Adipocyte (in vitro differentiated cells): ENCODE measurements at regions not wholly inside any gene's neighbourhood (a gene's known extent, or its start where the extent isn't known, plus 50 kb on each side); places are given as distances from the start of the nearest gene placed in this dataset.

ENCODE experiments used
- DNase-seq: peaks from one replicate; pipeline ENCODE4 v3.0.0-alpha.2; 2015; ENCODE audit warnings: low read depth
- H3K27me3 ChIP-seq: replicated peaks from 2 replicates; pipeline ENCODE4 v1.7.0; 2013; ENCODE audit warnings: mild to moderate bottlenecking, low read length, moderate library complexity; ENCODE audit not compliant: control insufficient read depth, insufficient read depth
- H3K36me3 ChIP-seq: 2 replicates; pipeline ENCODE4 v1.7.0; 2013; ENCODE audit warnings: low read length, mild to moderate bottlenecking, moderate library complexity; ENCODE audit not compliant: control insufficient read depth, insufficient read depth, severe bottlenecking
- H3K4me1 ChIP-seq: 2 replicates; pipeline ENCODE4 v1.7.0; 2013; ENCODE audit warnings: mild to moderate bottlenecking, low read length, moderate library complexity; ENCODE audit not compliant: control insufficient read depth, insufficient read depth
- H3K4me3 ChIP-seq: 2 replicates; pipeline ENCODE4 v1.7.0; 2013; ENCODE audit warnings: mild to moderate bottlenecking, low read length, moderate library complexity
- H3K9ac ChIP-seq: 2 replicates; pipeline ENCODE4 v1.7.0; 2013; ENCODE audit warnings: mild to moderate bottlenecking, low read length, moderate library complexity
- H3K9me3 ChIP-seq: 2 replicates; pipeline ENCODE4 v1.7.0; 2013; ENCODE audit warnings: mild to moderate bottlenecking, low read length, moderate library complexity; ENCODE audit not compliant: control insufficient read depth

DNA sequence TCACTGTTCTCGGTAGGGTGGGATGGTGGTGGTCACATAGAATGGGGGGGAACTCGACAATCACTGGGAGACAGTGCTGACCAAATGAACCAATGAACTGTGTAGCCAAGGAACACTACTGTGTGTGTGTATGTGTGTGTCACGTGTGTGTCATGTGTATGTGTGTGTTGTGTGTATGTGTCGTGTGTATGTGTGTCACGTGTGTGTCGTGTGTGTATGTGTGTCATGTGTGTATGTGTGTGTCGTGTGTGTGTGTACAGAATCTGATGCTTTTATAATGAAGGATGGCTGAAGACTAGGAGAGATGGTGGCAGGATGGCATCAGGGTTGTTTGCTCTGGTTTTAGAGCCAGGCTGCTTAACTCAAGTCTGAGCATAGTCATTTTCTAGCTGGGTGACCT is 99.1 kb upstream of the DUSP22 start:
- Histone ChIP-seq H3K27me3 (peaks cover 5% of the 10 kb centered on the region), H3K9ac (no peak overlapping the region), H3K36me3 (no peaks in the 10 kb centered on the region), H3K9me3 (no peaks in the 10 kb centered on the region), H3K4me3 (no peak overlapping the region), H3K4me1 (peaks cover 21% of the 10 kb centered on the region)
- DNase-seq = no peak

DNA sequence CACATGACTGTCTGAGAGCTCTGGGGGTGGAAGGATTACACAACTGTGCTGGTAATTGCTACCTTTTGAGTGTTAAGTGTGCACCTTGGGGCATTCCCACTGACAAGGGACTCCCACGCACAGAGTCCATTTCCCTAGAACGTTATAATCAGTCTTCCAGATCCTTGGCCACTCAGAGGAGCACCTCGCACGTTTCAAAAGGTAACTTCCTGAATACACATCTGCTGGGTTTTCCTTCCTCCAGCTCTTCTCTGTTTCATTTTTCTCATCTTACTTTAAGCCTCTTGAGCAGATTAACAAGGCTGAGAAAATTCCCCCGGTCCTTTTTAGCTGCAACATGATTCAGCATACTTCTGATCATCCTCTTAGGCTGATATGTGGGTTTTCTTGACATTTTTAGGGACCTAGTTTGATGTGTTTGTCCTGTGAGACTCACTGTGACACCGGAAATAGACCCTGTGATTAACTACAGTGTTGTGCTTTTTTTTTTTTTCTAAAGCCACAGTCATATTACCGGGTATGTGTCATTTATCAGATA is 98.4 kb upstream of the DUSP22 start:
- Histone ChIP-seq H3K4me3 (no peak overlapping the region), H3K4me1 (peaks cover 21% of the 10 kb centered on the region), H3K27me3 (peaks cover 5% of the 10 kb centered on the region), H3K36me3 (no peaks in the 10 kb centered on the region), H3K9me3 (no peaks in the 10 kb centered on the region), H3K9ac (no peak overlapping the region)
- DNase-seq = no peak

DNA sequence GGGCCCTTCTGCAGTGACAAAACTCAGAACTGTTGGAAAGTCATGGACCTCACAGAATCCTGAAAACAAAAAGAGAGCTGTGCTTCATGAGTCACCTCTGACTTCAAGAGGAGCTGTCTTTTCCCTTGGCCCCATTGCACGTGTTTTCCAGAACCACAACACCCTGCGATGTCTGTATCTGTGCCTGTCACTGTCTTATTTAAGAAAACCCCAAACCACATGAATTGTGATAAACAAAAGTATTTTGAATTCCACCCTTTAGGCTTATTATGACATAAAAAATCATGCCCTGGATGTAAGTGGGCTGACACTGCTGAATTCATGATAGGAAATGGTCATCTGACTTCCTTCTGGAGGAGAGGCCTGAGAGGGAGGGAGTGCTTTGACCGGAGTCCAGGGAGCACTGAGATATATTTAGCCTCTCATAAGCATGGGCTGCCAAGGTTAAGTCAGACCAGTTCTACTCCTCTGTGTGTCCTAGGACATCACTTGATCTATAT is 96.4 kb upstream of the DUSP22 start:
- Histone ChIP-seq H3K9ac (no peak overlapping the region), H3K4me3 (no peak overlapping the region), H3K36me3 (no peaks in the 10 kb centered on the region), H3K9me3 (no peaks in the 10 kb centered on the region), H3K27me3 (no peaks in the 10 kb centered on the region), H3K4me1 (peaks cover 14% of the 10 kb centered on the region)
- DNase-seq = no peak

DNA sequence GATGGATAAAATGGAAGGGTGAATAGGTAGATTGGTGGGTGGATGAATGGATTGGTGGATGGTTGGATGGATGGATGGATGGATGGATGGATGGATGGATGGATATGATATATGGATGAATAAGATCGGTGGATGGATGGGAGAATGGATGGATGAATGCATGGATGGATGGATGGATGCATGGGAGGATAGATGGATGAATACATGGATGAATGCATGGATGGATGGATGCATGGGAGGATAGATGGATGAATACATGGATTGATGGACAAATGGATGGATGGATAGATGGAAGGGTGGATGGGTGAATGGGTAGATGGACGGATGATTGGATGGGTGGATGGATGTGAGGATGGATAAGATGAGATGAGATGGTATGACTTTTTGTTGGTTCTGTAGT is 95.7 kb upstream of the DUSP22 start:
- no peaks in the 10 kb centered on the region for H3K36me3 ChIP-seq
- no peak for DNase-seq
- H3K9me3 ChIP-seq = no peaks in the 10 kb centered on the region
- H3K9ac ChIP-seq = no peak overlapping the region
- H3K27me3 ChIP-seq = no peaks in the 10 kb centered on the region
- no peak overlapping the region for H3K4me3 ChIP-seq
- H3K4me1 ChIP-seq = peaks cover 14% of the 10 kb centered on the region

DNA sequence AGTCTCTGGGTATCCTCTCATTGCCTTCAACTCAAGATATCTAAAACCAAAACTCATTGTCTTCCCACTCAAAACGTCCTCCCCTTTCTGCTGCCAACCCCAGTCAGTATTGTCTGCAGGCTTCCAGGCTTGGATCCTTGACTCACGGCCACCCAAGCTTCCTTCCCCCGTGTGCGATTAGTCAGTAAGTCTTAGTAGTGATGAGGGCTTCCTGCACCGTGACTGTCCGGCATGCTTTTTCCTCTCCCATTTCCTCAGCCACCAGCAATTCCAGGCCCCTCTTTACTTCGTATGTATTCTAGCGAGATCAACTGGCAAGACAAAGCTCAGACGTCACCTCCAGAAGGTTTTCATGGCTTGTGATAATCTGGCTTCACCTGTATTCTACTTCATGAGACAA is 88.6 kb upstream of the DUSP22 start:
- DNase-seq = no peak
- Histone ChIP-seq H3K36me3 (no peaks in the 10 kb centered on the region), H3K4me1 (no peaks in the 10 kb centered on the region), H3K4me3 (no peak overlapping the region), H3K9ac (no peak overlapping the region), H3K9me3 (peaks cover 3% of the 10 kb centered on the region), H3K27me3 (peaks cover 32% of the 10 kb centered on the region)

DNA sequence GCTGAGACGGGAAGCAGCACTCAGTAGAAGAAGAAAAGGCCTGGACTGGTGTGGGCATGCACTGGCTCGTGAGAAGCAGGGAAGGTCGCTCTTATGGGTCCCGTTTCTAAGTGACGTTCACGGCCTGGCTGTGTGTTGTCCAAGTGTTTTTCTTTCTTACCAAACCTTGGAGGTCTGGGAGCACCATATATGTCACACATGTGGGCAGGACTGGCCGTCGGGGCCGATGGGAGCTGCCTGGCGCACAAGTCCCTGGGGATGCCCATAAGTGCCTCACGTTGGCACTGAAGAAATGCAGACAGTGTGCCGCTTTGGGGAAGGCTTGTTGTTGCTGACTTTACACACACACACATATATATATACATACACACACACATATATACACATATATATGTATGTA is 86.0 kb upstream of the DUSP22 start:
- Histone ChIP-seq H3K4me3 (no peak overlapping the region), H3K9ac (no peak overlapping the region), H3K36me3 (no peaks in the 10 kb centered on the region), H3K27me3 (peaks cover 57% of the 10 kb centered on the region), H3K4me1 (no peaks in the 10 kb centered on the region), H3K9me3 (peaks cover 3% of the 10 kb centered on the region)
- DNase-seq = no peak

DNA sequence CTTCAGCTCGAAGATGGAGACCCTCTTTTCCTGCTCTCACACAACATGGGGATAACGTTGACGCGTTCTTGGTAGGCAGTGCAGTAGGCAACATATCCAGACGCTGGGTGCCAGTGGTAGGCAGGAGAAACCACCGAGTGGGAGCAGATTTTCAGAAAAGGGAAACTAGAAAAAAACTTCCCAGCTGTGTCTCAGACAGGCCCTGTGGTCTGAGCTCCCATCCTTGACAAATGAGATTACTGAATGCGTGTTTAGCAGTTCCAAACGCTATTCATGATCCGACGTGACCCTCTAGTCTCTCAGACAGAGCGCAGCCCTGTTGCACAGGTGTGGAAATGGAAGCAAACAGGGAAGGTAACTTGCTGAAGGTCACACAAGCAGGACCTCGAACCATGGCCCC is 83.9 kb upstream of the DUSP22 start:
- Histone ChIP-seq H3K27me3 (peaks cover 69% of the 10 kb centered on the region), H3K9ac (no peak overlapping the region), H3K9me3 (no peaks in the 10 kb centered on the region)

DNA sequence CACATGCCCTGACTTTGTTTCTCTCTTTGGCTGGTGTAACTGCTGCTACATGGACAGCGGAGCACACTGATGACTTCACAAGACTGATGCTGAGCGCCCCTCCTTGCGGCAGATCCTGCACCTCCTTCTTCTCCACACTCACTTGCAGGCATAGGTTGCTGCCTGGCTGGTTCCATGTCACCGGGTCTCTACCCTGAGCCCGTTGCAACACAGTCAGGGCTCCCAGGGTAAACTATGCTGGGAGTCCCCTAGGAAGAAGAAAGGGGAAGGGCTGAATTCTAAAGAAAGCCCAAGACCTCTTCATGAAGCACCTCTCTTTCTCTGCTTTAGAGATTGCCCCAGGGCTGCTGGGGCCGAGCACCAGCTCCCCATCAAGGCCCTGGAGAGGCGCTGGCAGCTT is 83.3 kb upstream of the DUSP22 start:
- Histone ChIP-seq H3K4me1 (no peaks in the 10 kb centered on the region), H3K4me3 (no peak overlapping the region), H3K9ac (no peak overlapping the region), H3K36me3 (no peaks in the 10 kb centered on the region), H3K9me3 (no peaks in the 10 kb centered on the region), H3K27me3 (peaks cover 67% of the 10 kb centered on the region)
- no peak for DNase-seq

More for the DNA sequence above, 83.9 kb upstream of the DUSP22 start:
- no peak overlapping the region for H3K4me3 ChIP-seq
- H3K36me3 ChIP-seq = no peaks in the 10 kb centered on the region
- no peaks in the 10 kb centered on the region for H3K4me1 ChIP-seq
- no peak for DNase-seq

DNA sequence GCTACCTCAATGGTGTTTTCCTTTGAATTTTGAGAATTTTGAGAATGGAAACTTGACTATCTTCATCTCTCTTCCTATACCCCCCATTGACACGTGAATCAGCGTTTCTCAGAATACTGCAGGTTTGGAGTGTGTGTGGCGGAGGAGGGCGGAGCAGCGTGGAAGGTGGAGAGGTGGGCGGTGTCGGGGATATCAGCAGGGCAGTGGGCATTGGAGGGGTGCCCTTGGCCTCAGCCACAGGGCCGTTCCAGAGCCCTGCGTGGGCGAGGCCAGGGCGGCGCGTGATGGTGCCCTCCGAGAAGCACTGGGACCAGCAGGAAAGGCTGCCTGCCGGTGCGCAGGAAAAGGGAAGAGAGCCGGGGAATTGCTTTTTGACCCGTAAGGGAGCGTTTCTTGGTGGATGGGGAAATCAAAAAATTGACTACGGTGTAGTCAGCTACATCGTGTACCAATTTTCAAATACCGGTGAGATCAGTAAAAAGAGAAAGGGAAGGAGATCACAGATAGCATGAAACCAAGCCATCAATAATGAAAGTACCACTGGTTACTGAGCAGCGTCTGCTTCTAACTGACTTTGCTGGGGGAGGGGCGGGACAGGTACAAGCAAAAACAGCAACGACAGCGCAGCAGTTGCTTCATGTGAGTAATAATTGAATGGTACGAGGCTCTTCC is 82.7 kb upstream of the DUSP22 start:
- Histone ChIP-seq H3K27me3 (peaks cover 62% of the 10 kb centered on the region), H3K9ac (no peak overlapping the region), H3K9me3 (no peaks in the 10 kb centered on the region), H3K36me3 (no peaks in the 10 kb centered on the region), H3K4me1 (no peaks in the 10 kb centered on the region), H3K4me3 (no peak overlapping the region)
- DNase-seq = no peak

DNA sequence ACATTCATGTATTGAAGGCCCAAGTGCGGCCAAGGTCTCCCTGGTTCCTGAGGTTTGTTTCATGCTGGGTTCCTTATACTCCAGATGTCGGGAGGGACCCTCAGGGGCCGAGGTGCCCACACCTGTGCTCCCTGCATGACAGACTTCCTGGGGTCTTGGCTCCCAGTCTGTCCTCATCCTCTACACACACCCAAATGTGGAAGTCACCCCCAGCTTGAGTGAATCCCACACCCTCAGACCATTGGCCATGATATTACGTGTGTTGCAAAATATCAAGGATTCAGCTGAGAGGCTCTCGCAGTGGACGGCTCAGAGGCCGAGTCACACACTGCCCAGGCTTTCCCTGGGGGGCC is 82.2 kb upstream of the DUSP22 start:
- Histone ChIP-seq H3K9me3 (no peaks in the 10 kb centered on the region), H3K9ac (no peak overlapping the region), H3K27me3 (peaks cover 57% of the 10 kb centered on the region), H3K36me3 (no peaks in the 10 kb centered on the region), H3K4me1 (no peaks in the 10 kb centered on the region), H3K4me3 (no peak overlapping the region)
- no peak for DNase-seq

DNA sequence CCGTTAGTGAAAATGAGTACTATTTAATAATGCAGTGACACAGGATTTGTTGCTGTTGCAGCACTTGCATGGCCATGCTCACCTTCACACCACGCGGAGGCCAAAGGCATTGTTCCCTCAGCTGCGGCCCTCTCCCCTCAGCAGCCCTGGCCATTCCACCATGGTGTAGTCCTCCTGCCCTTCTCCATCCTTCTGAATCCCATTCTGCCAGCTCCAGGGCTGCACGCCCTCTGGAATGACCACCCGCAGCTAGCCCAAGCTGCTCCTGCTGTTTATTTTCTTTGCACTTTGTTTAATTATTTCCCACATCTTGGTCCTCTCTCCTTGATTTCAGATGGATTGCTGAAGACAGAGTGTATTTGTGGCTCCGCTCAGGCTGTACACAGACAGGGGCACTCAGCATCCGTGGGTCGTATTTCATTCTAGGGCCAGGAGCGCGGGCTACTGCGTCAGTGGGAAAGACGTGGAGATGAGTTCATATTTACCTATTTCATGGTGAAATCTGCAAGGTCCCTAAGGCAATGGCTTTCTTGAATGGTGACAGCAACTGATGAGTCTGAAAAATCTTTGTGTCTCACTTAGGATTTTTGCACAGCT is 81.4 kb upstream of the DUSP22 start:
- no peaks in the 10 kb centered on the region for H3K36me3 ChIP-seq
- peaks cover 54% of the 10 kb centered on the region for H3K27me3 ChIP-seq
- H3K9ac ChIP-seq = no peak overlapping the region
- no peaks in the 10 kb centered on the region for H3K4me1 ChIP-seq
- DNase-seq = no peak
- H3K4me3 ChIP-seq = no peak overlapping the region
- no peaks in the 10 kb centered on the region for H3K9me3 ChIP-seq
